NCI-H1048 (cell line): ENCODE measurements at regions not wholly inside any gene's neighbourhood (a gene's known extent, or its start where the extent isn't known, plus 50 kb on each side); places are given as distances from the start of the nearest gene placed in this dataset.
"Not testable (repeated sequence)": the region's sequence is repeated elsewhere in the genome, so short reads cannot be mapped to it uniquely, and the experiment has no call there.

ENCODE experiments used
- DNase-seq: peaks from one replicate; lab custom pipeline; 2025; lab: John Stamatoyannopoulos, UW

- DNase-seq: no peak
Observed at GRCh38 chrX:25141684-25142083, 125.9 kb upstream of the ARX start.

GRCh38 chrX:25131055-25131454 is 115.3 kb upstream of the ARX start:
- DNase-seq: no peak

GRCh38 chrX:25130619-25131018 is 114.9 kb upstream of the ARX start:
- DNase-seq: no peak

GRCh38 chrX:25125483-25125882 is 109.7 kb upstream of the ARX start:
- DNase-seq: no peak

GRCh38 chrX:25124391-25124790 is 108.6 kb upstream of the ARX start:
- no peak for DNase-seq

GRCh38 chrX:25112156-25112555 is 96.4 kb upstream of the ARX start:
- no peak for DNase-seq

GRCh38 chrX:25108481-25108880 is 92.7 kb upstream of the ARX start:
- no peak for DNase-seq

GRCh38 chrX:25105221-25105620 is 89.5 kb upstream of the ARX start:
- no peak for DNase-seq

GRCh38 chrX:25096522-25097045 is 80.8 kb upstream of the ARX start:
- no peak for DNase-seq

GRCh38 chrX:25091152-25091551 is 75.4 kb upstream of the ARX start:
- not testable (repeated sequence) for DNase-seq

GRCh38 chrX:25084446-25084845 is 68.7 kb upstream of the ARX start:
- no peak for DNase-seq

- no peak for DNase-seq
Observed at GRCh38 chrX:25083661-25084060, 67.9 kb upstream of the ARX start.

GRCh38 chrX:25079020-25079419 is 63.3 kb upstream of the ARX start:
- no peak for DNase-seq

GRCh38 chrX:25076941-25077500 is 61.3 kb upstream of the ARX start:
- DNase-seq: no peak

GRCh38 chrX:25072247-25072646 is 56.5 kb upstream of the ARX start:
- DNase-seq: no peak

- no peak for DNase-seq
Observed at GRCh38 chrX:25070038-25070437, 54.3 kb upstream of the ARX start.

- no peak for DNase-seq
Observed at GRCh38 chrX:25069209-25069608, 53.4 kb upstream of the ARX start.

GRCh38 chrX:25068340-25068739 is 52.6 kb upstream of the ARX start:
- DNase-seq: no peak

GRCh38 chrX:25067271-25068172 is 51.8 kb upstream of the ARX start:
- no peak for DNase-seq

GRCh38 chrX:25066131-25066530 is 50.4 kb upstream of the ARX start:
- DNase-seq: no peak
